HEK293 (cell line): ENCODE measurements at regions not wholly inside any gene's neighbourhood (a gene's known extent, or its start where the extent isn't known, plus 50 kb on each side); places are given as distances from the start of the nearest gene placed in this dataset.
A peak's percentile ranks its signal among the peaks of the same experiment; 100 is the strongest.

Experiments used
- CTCF ChIA-PET: fragments of 350-600 bp; formaldehyde crosslinking; extraction: SDS; loops from one replicate; lab custom pipeline; 2021; ENCODE audit warnings: antibody characterized with exemption; lab: Yijun Ruan, JAX
- POLR2A ChIA-PET: fragments of 300-600 bp; formaldehyde crosslinking; extraction: SDS; loops from one replicate; lab custom pipeline; 2020; ENCODE audit warnings: antibody characterized with exemption, inconsistent platforms; lab: Yijun Ruan, JAX
- H3K27ac ChIP-seq: fragments of 200-500 bp; sonication (Bioruptor generic); 2 replicates; pipeline ENCODE4 v1.5.1; 2014; ENCODE audit warnings: low read depth, low read length, control low read depth, inconsistent platforms; ENCODE audit errors: extremely low read depth
- H3K36me3 ChIP-seq, 2 experiments: fragments of 200-500 bp in 1 of 2; sonication (Bioruptor generic) in 1 of 2; 1 replicate in 1 of 2; 2 replicates in 1 of 2; pipeline ENCODE4 v1.5.1; 2014 to 2017; ENCODE audit warnings: inconsistent platforms in 2 of 2, low read length in 2 of 2; ENCODE audit not compliant: control insufficient read depth in 2 of 2, insufficient read depth in 1 of 2
- H3K4me1 ChIP-seq: fragments of 200-500 bp; sonication (Bioruptor generic); 2 replicates; pipeline ENCODE4 v1.5.1; 2014; ENCODE audit warnings: mild to moderate bottlenecking, low read length, inconsistent platforms; ENCODE audit not compliant: control insufficient read depth, insufficient read depth
- H3K4me3 ChIP-seq: 2 replicates; pipeline ENCODE4 v1.5.1; 2011; ENCODE audit warnings: low read depth, mild to moderate bottlenecking, control low read depth, low read length, moderate library complexity
- H3K9me3 ChIP-seq: fragments of 200-500 bp; sonication (Bioruptor generic); 2 replicates; pipeline ENCODE4 v1.5.1; 2014; ENCODE audit warnings: low read depth, low read length, inconsistent platforms; ENCODE audit not compliant: control insufficient read depth, insufficient read depth
- BCL11A ChIP-seq: fragments of 450-650 bp; formaldehyde crosslinking; IDR thresholded peaks from 2 replicates; pipeline ENCODE4 v1.5.1; 2016; ENCODE audit warnings: low read depth, missing biosample characterization, missing genetic modification characterization
- KLF9 ChIP-seq: fragments of 450-650 bp; formaldehyde crosslinking; IDR thresholded peaks from 2 replicates; pipeline ENCODE4 v1.5.1; 2016; ENCODE audit warnings: missing biosample characterization, missing genetic modification characterization, low read depth
- PBX3 ChIP-seq: sonication (generic); formaldehyde crosslinking; IDR thresholded peaks from 2 replicates; pipeline ENCODE4 v1.8.1; 2022; ENCODE audit warnings: mild to moderate bottlenecking, moderate library complexity, missing genetic modification reagents
- PRDM4 ChIP-seq: fragments of 450-650 bp; formaldehyde crosslinking; IDR thresholded peaks from 2 replicates; pipeline ENCODE4 v1.5.1; 2017; ENCODE audit warnings: missing biosample characterization, missing genetic modification characterization
- REPIN1 ChIP-seq: fragments of 450-650 bp; formaldehyde crosslinking; IDR thresholded peaks from 2 replicates; pipeline ENCODE4 v1.5.1; 2017; ENCODE audit warnings: missing biosample characterization, missing genetic modification characterization, low read depth
- REST ChIP-seq: fragments of 450-650 bp; formaldehyde crosslinking; IDR thresholded peaks from 2 replicates; pipeline ENCODE4 v1.5.1; 2016; ENCODE audit warnings: missing biosample characterization, missing genetic modification characterization
- ZBTB11 ChIP-seq: fragments of 450-650 bp; formaldehyde crosslinking; conservative IDR thresholded peaks from 2 replicates; pipeline ENCODE4 v1.5.1; 2016; ENCODE audit warnings: low read depth, missing biosample characterization, missing genetic modification characterization
- ZBTB17 ChIP-seq: fragments of 450-650 bp; formaldehyde crosslinking; IDR thresholded peaks from 2 replicates; pipeline ENCODE4 v1.5.1; 2016; ENCODE audit warnings: missing biosample characterization, missing genetic modification characterization
- ZFP37 ChIP-seq: fragments of 450-650 bp; formaldehyde crosslinking; IDR thresholded peaks from 2 replicates; pipeline ENCODE4 v1.5.1; 2016; ENCODE audit warnings: missing biosample characterization, missing genetic modification characterization
- ZNF155 ChIP-seq: fragments of 450-650 bp; formaldehyde crosslinking; IDR thresholded peaks from 2 replicates; pipeline ENCODE4 v1.5.1; 2016; ENCODE audit warnings: missing biosample characterization, missing genetic modification characterization
- ZNF311 ChIP-seq: fragments of 450-650 bp; formaldehyde crosslinking; IDR thresholded peaks from 2 replicates; pipeline ENCODE4 v1.5.1; 2017; ENCODE audit warnings: missing biosample characterization, missing genetic modification characterization, borderline replicate concordance
- ZNF433 ChIP-seq: fragments of 450-650 bp; formaldehyde crosslinking; IDR thresholded peaks from 2 replicates; pipeline ENCODE4 v1.5.1; 2016; ENCODE audit warnings: missing biosample characterization, missing genetic modification characterization, low read depth
- ZNF558 ChIP-seq: fragments of 450-650 bp; formaldehyde crosslinking; IDR thresholded peaks from 2 replicates; pipeline ENCODE4 v1.5.1; 2016; ENCODE audit warnings: missing biosample characterization, missing genetic modification characterization
- ZNF560 ChIP-seq: fragments of 450-650 bp; formaldehyde crosslinking; IDR thresholded peaks from 2 replicates; pipeline ENCODE4 v1.5.1; 2017; ENCODE audit warnings: missing biosample characterization, missing genetic modification characterization, borderline replicate concordance
- ZNF580 ChIP-seq: fragments of 450-650 bp; formaldehyde crosslinking; IDR thresholded peaks from 2 replicates; pipeline ENCODE4 v1.5.1; 2016; ENCODE audit warnings: missing biosample characterization, missing genetic modification characterization
- ZNF600 ChIP-seq: fragments of 450-650 bp; formaldehyde crosslinking; IDR thresholded peaks from 2 replicates; pipeline ENCODE4 v1.5.1; 2016; ENCODE audit warnings: missing biosample characterization, missing genetic modification characterization
- ZNF660 ChIP-seq: fragments of 450-650 bp; IDR thresholded peaks from 2 replicates; pipeline ENCODE4 v1.5.1; 2018; ENCODE audit warnings: missing biosample characterization, mild to moderate bottlenecking, missing genetic modification characterization
- ZNF776 ChIP-seq: fragments of 450-650 bp; formaldehyde crosslinking; IDR thresholded peaks from 2 replicates; pipeline ENCODE4 v1.5.0; 2017; ENCODE audit warnings: missing biosample characterization, missing genetic modification characterization, borderline replicate concordance
- ZNF791 ChIP-seq: fragments of 450-650 bp; formaldehyde crosslinking; IDR thresholded peaks from 2 replicates; pipeline ENCODE4 v1.5.1; 2016; ENCODE audit warnings: missing biosample characterization, missing genetic modification characterization

GRCh38 chr13:27709779-27710178, 82.5 kb upstream of the GSX1 start (continued):
- no peak for TF ChIP-seq ZBTB11 (tag by site-specific recombination)

GRCh38 chr13:27712421-27712820, 79.9 kb upstream of the GSX1 start:
- H3K9me3 ChIP-seq: no peaks in the 10 kb centered on the region
- no peaks in the 10 kb centered on the region for H3K4me1 ChIP-seq
- no peak overlapping the region for H3K4me3 ChIP-seq
- H3K27ac ChIP-seq: no peak overlapping the region
- no peaks in the 10 kb centered on the region for H3K36me3 ChIP-seq
- ChIA-PET POLR2A (no interaction called here), CTCF (no interaction called here)
- TF ChIP-seq BCL11A (tag by site-specific recombination): no peak
- no peak for TF ChIP-seq ZNF600 (tag by site-specific recombination)
- TF ChIP-seq ZNF558: no peak
- no peak for TF ChIP-seq ZNF311
- TF ChIP-seq ZNF560: no peak
- no peak for TF ChIP-seq ZNF155 (tag by site-specific recombination)
- TF ChIP-seq ZNF791: no peak
- no peak for TF ChIP-seq ZNF660 (tag by site-specific recombination)

- ChIA-PET POLR2A (no interaction called here), CTCF (interaction anchor here (0.6 kb wide), 1 partner anchor 239 kb away, joined by 4 read pairs; no protein-coding TSS in a partner anchor)
- Histone ChIP-seq H3K4me1 (no peaks in the 10 kb centered on the region), H3K4me3 (no peak overlapping the region), H3K27ac (no peak overlapping the region), H3K36me3 (no peaks in the 10 kb centered on the region), H3K9me3 (no peaks in the 10 kb centered on the region)
- TF ChIP-seq REPIN1 (tag by site-specific recombination) (no peak), REST (tag by site-specific recombination) (0 out of 2 replicates have a peak, but pooled peaks have one; percentile 16), ZFP37 (tag by site-specific recombination) (no peak), ZBTB17 (tag by site-specific recombination) (no peak), KLF9 (tag by site-specific recombination) (no peak), PBX3 (CRISPR knock-in tag) (no peak), ZNF580 (tag by site-specific recombination) (no peak), ZNF776 (no peak), PRDM4 (no peak), ZNF433 (tag by site-specific recombination) (0 out of 2 replicates have a peak, but pooled peaks have one; percentile 23), ZBTB11 (tag by site-specific recombination) (peak; percentile 43; the same call in 1 of the 2 replicates)
Observed at GRCh38 chr13:27713767-27714166, 78.5 kb upstream of the GSX1 start.
